Body of pancreas (tissue), 4 donors: ENCODE measurements at regions not wholly inside any gene's neighbourhood (a gene's known extent, or its start where the extent isn't known, plus 50 kb on each side); places are given as distances from the start of the nearest gene placed in this dataset.

Source experiments
- CTCF ChIP-seq, 7 experiments: fragments of 450-650 bp in 4 of 7; fragments of 200-600 bp in 3 of 7; sonication (generic) in 3 of 7; IDR thresholded peaks; one replicate each; pipeline ENCODE4 v1.5.1; 2016 to 2019; ENCODE audit warnings: antibody characterized with exemption in 7 of 7
- POLR2A ChIP-seq, 3 donors: fragments of 450-650 bp; IDR thresholded peaks; one replicate each; pipeline ENCODE4 v1.6.1; 2016; ENCODE audit warnings: antibody characterized with exemption in 3 of 3, mild to moderate bottlenecking in 2 of 3

- no peak for TF ChIP-seq POLR2A (IDR thresholded peaks at IDR 0.05)
- TF ChIP-seq CTCF (IDR thresholded peaks at IDR 0.05), result no peak
Observed at GRCh38 chr5:159786901-159787691, 129.2 kb upstream of the ADRA1B start.
